GM23338 (cell line): ENCODE measurements at regions not wholly inside any gene's neighbourhood (a gene's known extent, or its start where the extent isn't known, plus 50 kb on each side); places are given as distances from the start of the nearest gene placed in this dataset.

Experiments
- CREB1 ChIP-seq: fragments of 250-450 bp; sonication (Bioruptor Pico); IDR thresholded peaks from 2 replicates; pipeline ENCODE4 v1.5.0; 2020; ENCODE audit warnings: low read depth, mild to moderate bottlenecking, moderate library complexity
- CTCF ChIP-seq, 2 experiments: fragments of 200-600 bp in 1 of 2; sonication (generic) in 1 of 2; conservative IDR thresholded peaks; 2 replicates each; pipeline versions ENCODE4 v1.5.1 to v1.6.1; 2016 to 2017; ENCODE audit warnings: antibody characterized with exemption in 2 of 2, low read depth in 2 of 2, mild to moderate bottlenecking in 2 of 2, moderate library complexity in 1 of 2
- EZH2 ChIP-seq: fragments of 200-600 bp; sonication (generic); IDR thresholded peaks from one replicate; pipeline ENCODE4 v1.8.0; 2017; ENCODE audit warnings: antibody characterized with exemption, mild to moderate bottlenecking, low read depth; ENCODE audit not compliant: unreplicated experiment
- EZH2phosphoT487 ChIP-seq: fragments of 200-600 bp; sonication (generic); IDR thresholded peaks from one replicate; pipeline ENCODE4 v1.8.1; 2018; ENCODE audit warnings: antibody characterized with exemption; ENCODE audit not compliant: unreplicated experiment
- JUNB ChIP-seq: IDR thresholded peaks from one replicate; pipeline ENCODE4 v1.6.1; 2016; ENCODE audit warnings: antibody characterized with exemption; ENCODE audit not compliant: unreplicated experiment
- POLR2AphosphoS5 ChIP-seq: IDR thresholded peaks from 2 replicates; pipeline ENCODE4 v1.6.1; 2016; ENCODE audit warnings: antibody characterized with exemption, low read depth
- REST ChIP-seq: IDR thresholded peaks from one replicate; pipeline ENCODE4 v1.6.1; 2018; ENCODE audit warnings: antibody characterized with exemption; ENCODE audit not compliant: unreplicated experiment

- TF ChIP-seq CTCF (conservative IDR thresholded peaks at IDR 0.05; ENCODE audit: low read depth in 2 of 2) (no peak), EZH2 (no peak), CREB1 (no peak), REST (no peak), EZH2phosphoT487 (no peak), POLR2AphosphoS5 (no peak), JUNB (no peak)
Observed at GRCh38 chr6:854406-855118, 161.6 kb upstream of the EXOC2 start.
